ENCODE measurements at regions not wholly inside any gene's neighbourhood (a gene's known extent, or its start where the extent isn't known, plus 50 kb on each side); places are given as distances from the start of the nearest gene placed in this dataset.

DNA sequence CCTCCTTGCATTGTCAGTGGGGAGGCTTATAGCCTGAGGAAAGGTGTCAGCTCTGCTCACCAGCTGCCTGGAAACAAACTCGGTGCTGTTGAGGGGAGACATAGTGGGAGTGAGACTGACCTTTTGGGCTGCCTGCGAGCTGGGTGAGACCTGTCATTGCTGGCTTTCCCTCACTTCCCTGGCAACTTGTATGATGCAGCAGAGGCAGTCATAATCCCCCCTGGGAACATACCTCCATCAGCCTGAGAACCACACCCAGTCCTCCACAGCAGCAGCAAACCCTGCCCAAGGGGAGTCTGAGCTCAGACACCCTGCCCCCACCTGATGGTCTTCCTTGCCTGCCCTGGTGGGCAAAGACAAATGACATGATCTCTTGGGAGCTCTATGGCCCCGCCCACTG is 521.2 kb upstream of the IMPG1 start:
- TF ChIP-seq, protein P1, sequence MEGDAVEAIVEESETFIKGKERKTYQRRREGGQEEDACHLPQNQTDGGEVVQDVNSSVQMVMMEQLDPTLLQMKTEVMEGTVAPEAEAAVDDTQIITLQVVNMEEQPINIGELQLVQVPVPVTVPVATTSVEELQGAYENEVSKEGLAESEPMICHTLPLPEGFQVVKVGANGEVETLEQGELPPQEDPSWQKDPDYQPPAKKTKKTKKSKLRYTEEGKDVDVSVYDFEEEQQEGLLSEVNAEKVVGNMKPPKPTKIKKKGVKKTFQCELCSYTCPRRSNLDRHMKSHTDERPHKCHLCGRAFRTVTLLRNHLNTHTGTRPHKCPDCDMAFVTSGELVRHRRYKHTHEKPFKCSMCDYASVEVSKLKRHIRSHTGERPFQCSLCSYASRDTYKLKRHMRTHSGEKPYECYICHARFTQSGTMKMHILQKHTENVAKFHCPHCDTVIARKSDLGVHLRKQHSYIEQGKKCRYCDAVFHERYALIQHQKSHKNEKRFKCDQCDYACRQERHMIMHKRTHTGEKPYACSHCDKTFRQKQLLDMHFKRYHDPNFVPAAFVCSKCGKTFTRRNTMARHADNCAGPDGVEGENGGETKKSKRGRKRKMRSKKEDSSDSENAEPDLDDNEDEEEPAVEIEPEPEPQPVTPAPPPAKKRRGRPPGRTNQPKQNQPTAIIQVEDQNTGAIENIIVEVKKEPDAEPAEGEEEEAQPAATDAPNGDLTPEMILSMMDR (conservative IDR thresholded peaks at IDR 0.05; ENCODE audit: low read length): no peak
- TF ChIP-seq EZH2phosphoT487 (IDR thresholded peaks at IDR 0.05; ENCODE audit: borderline replicate concordance): no peak
